CD4-positive, alpha-beta T cell treated with Interleukin-4 for 1 hour (primary cell): ENCODE measurements at regions not wholly inside any gene's neighbourhood (a gene's known extent, or its start where the extent isn't known, plus 50 kb on each side); places are given as distances from the start of the nearest gene placed in this dataset.

Experiments used
- DNase-seq, 2 donors: peaks; one replicate each; pipeline ENCODE4 v3.0.0-alpha.2; 2020 to 2022

GRCh38 chr11:32161293-32161692, 70.4 kb downstream of the RCN1 start:
- no peak for DNase-seq

GRCh38 chr11:32162351-32162750, 71.5 kb downstream of the RCN1 start:
- DNase-seq, result no peak

GRCh38 chr11:32162906-32163305, 72.0 kb downstream of the RCN1 start:
- no peak for DNase-seq

- DNase-seq, result no peak
Measured at GRCh38 chr11:32163557-32163956, 72.7 kb downstream of the RCN1 start.

GRCh38 chr11:32164836-32165235, 74.0 kb downstream of the RCN1 start:
- no peak for DNase-seq

GRCh38 chr11:32168924-32169323, 78.0 kb downstream of the RCN1 start:
- DNase-seq, result no peak

- no peak for DNase-seq
Measured at GRCh38 chr11:32171445-32171844, 80.6 kb downstream of the RCN1 start.

GRCh38 chr11:32172041-32172847, 81.4 kb downstream of the RCN1 start:
- no peak for DNase-seq

- DNase-seq, result no peak
Measured at GRCh38 chr11:32172848-32173834, 82.3 kb downstream of the RCN1 start.

- DNase-seq, result no peak
Measured at GRCh38 chr11:32173977-32174376, 83.1 kb downstream of the RCN1 start.

- peak; percentile 77 to 81 for DNase-seq
Measured at GRCh38 chr11:32176223-32176934, 85.5 kb downstream of the RCN1 start.

GRCh38 chr11:32178692-32179091, 87.8 kb downstream of the RCN1 start:
- DNase-seq, result no peak

- no peak for DNase-seq
Measured at GRCh38 chr11:32183512-32183911, 92.6 kb downstream of the RCN1 start.

- DNase-seq, result no peak
Measured at GRCh38 chr11:32184041-32184722, 93.3 kb downstream of the RCN1 start.

GRCh38 chr11:32184723-32185376, 94.0 kb downstream of the RCN1 start:
- DNase-seq, result no peak

- no peak for DNase-seq
Measured at GRCh38 chr11:32186118-32186517, 95.2 kb downstream of the RCN1 start.

- no peak for DNase-seq
Measured at GRCh38 chr11:32187111-32187510, 96.2 kb downstream of the RCN1 start.

- no peak for DNase-seq
Measured at GRCh38 chr11:32188785-32189184, 97.9 kb downstream of the RCN1 start.

- DNase-seq, result no peak
Measured at GRCh38 chr11:32196137-32196536, 105.3 kb downstream of the RCN1 start.

GRCh38 chr11:32198053-32198452, 107.2 kb downstream of the RCN1 start:
- no peak for DNase-seq

- DNase-seq, result no peak
Measured at GRCh38 chr11:32200136-32200847, 109.4 kb downstream of the RCN1 start.
